Activated gamma-delta T cell (primary cell): ENCODE measurements at regions not wholly inside any gene's neighbourhood (a gene's known extent, or its start where the extent isn't known, plus 50 kb on each side); places are given as distances from the start of the nearest gene placed in this dataset.
"Not testable (repeated sequence)": the region's sequence is repeated elsewhere in the genome, so short reads cannot be mapped to it uniquely, and the experiment has no call there.

Source experiments
- DNase-seq: peaks from one replicate; lab custom pipeline; 2025; lab: John Stamatoyannopoulos, UW

DNA sequence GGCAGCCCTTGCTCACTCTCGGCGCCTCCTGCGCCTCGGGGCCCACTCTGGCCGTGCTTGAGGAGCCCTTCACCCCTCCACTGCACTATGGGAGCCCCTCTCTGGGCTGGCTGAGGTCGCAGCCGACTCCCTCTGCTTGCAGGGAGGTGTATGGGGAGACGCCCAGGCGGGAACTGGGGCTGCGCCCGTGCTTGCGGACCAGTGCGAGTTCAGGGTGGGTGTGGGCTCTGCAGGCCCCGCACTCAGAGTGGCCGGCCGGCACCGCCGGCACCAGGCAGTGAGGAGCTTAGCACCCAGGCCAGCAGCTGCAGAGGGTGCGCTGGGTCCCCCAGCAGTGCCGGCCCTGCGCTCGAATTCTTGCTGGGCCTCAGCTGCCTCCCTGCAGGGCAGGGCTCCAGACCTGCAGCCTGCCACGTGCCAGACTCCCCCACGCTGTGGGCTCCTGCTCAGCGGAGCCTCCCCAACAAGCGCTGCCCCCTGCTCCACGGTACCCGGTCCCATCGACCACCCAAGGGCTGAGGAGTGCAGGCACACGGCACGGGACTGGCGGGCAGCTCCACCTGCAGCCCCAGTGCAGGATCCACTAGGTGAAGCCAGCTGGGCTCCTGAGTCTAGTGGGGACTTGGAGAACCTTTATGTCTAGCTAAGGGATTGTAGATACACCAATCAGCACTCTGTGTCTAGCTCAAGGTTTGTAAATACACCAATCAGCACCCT lies 54.0 kb upstream of the WWC2 start:
- peak; percentile 4 for DNase-seq

DNA sequence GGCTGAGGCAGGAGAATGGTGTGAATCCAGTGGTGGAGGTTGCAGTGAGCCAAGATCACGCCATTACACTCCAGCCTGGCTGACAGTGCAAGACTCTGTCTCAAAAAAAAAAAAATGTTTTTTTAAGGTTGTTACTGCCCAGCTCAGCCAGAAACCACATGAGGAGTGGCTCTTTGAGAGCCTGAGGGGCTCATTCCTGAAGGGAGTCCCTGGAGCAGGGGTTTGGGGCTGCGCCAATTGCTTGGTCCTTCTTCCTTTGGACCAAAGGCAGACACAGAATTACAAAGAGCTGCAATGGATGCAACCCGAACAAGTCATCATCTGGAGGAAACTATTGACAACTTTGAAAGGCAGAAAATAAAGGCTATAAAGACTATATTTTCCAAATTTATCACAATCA lies 60.6 kb upstream of the WWC2 start:
- no peak for DNase-seq

DNA sequence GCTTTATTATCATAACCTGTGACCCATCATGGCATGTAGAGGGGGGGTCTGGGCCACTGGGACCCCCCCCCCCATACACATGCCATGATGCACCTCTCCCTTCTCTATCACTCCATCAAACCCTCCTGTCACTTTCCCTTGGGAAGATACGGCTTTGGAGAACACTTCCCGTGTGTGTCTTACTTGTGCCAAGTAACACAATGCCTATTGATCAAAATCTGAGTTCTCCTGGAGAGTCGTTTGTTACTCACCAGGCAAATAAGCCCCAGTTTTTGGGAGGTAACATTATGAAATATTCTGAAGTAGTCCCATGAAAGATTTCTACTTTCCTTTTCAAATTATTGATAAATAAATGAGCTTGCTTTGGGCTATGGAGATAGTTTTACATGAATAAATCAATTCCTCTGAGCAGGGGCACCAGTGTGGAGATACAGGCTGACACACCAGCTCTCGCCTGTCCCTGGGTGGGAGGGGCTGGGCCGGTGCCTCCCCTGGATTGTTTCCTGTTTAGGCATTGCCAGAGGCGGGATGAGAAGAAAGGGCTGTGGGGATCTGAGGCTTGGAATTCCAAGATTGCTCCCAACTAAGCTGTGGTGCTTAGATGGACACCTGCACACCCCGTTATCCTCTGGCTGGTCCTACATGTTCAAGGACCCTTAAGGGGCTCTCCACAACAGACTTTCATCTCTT lies 63.2 kb upstream of the WWC2 start:
- DNase-seq: no peak

DNA sequence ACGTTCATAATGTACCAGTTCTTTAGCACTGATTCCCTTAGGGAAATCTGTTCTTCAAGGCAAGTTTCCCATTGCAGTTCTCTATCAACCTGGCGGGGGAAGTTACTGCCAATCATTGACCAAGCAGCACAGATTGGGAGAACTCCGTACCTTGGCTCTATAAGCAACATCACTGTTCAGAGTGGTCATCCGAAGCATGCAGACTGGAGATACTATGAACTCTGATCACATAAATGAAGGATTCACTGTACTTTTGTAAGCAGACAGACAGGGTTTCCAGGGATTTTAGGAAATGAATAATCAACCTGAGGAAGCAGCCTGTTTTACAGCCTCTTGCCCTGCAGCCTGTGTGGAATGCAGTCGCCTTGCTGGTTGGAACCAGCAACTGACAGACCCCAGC lies 63.8 kb upstream of the WWC2 start:
- no peak for DNase-seq

DNA sequence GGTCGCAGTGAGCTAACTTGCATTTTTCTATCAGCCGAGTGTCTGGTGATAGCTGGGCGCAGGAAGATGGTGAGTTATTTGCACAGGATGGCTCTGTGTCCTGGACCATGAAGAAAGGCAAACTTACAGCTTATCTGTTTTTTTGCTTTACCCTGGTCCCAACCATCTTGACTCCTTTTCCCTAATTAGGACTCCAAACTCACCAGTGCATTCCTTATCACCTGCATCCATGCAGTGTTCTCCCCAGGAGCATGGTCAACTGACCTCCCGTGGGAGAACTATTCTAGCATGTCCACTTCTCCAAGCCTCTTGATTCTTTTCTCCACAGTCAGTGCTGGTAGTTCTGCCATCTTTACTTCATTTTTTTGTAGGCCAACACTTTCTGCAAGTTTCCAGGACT lies 68.2 kb upstream of the WWC2 start:
- no peak for DNase-seq

DNA sequence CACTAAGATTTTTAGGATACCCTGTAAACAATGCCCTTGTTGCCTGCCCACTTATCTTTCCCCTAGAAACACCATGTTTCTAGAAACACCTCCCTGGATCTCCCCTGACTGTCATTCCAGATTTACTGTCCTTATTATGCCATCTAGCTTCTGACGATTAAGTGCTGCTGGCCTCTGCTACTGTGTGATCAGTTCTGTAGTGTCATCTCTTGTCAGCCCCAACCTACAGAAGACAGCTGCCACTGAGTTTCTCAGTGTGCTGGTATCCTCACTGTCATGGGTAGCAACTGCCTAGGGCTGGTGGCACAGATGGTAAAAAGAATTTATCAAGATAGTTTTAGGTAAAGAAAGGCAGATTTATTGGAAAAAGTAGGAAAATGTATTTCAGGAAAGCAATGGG lies 68.7 kb upstream of the WWC2 start:
- no peak for DNase-seq

DNA sequence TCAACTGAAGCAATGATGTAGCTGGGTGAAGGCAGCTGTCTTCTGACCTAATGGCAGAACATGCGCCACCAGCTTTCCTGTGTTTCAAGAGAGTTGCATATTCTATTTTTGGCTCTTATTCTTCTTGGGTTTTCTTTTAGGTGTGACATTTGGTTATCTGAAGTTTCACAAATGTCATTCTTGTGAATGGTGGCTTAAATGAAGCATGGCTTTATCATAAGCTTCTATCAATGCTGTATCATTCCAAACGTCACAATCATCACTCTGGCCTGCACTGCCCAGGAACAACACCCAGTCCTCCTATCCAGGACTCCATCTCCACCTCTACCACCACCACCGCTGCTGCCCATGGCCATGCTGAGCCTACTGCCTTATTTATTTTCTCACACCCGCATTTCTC lies 69.7 kb upstream of the WWC2 start:
- no peak for DNase-seq

DNA sequence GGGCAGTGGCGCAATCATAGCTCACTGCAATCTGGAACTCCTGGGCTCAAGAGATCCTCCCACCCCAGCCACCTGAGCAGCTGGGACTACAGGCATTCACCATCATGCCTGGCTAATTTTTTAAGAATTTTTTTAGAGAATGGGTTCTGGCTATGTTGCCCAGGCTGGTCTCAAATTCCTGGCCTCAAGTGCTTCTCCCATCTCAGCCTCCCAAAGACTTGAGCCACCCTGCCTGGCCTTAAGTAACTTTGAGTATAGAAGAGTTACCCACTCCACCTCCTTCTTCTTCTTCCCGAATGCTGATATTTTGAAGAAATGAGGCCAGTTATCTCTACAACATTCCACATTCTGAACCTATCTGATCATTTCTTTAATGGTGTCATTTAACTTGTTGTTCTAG lies 72.4 kb upstream of the WWC2 start:
- DNase-seq: no peak

DNA sequence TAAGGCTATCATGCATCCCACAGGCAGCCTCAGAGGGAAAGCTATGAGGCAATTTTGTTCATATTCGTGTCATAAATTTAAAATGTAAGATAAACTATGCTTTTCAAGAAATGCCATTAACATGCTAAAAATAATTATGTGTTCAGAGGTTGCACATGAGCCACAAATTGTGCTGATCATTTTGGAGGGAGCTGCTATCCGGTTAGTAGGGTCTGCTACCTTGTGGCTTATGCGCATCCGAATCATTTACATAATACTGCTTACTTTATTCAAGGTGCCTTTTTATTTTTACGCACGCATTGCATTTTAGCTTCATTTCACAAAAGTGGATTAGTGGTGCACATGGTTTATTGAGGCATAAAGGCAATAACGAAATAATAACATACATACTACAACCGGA lies 76.4 kb upstream of the WWC2 start:
- DNase-seq: no peak

DNA sequence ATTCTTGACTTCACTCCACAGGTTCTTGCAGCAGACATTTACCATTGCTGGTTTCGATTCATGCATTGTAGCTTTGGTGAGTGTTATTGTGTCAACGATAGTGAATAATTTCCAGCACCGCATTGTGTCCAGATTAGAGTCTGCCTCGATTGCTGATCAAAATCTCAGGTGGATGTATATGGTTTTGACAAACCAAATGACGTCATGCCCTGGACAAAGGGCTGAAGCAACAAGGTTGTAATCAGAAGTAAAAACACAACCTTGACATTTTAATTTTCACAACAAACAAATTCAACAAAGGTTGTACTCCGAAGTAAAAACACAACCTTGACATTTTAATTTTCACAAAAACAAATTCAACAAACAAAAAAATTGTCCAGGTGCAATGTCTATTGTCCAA lies 81.1 kb upstream of the WWC2 start:
- DNase-seq: no peak

DNA sequence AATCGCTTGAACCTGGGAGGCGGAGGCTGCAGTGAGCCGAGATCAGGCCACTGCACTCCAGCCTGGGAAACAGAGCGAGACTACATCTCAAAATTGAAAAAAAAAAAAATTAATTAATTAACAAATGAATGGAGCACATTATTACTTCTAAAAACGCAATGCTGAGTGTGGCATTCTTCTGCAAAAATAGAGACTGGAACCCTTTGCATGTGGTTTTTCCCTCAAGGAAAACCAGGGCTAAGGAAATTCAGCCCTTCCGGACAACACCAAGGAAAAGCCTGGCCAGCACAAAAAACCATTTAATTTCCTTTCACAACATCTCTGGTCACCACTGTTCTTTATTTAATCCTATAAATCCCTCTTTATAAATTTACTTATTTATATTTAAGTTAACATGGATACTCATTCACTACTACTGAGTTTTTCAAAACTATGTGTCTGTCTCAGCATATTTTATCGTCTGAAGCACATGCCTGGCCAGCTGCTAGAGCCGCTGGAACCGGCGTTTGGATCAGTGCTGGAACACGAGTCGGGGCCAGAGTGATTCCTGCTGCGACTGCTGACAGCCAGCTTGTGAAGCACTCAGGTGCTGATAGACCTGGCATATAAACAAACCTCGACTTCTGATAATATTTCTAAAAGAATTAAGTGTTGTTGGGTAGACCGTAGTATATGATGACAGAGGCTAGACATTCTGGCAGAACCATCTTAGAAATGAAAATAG lies 84.5 kb upstream of the WWC2 start:
- DNase-seq: no peak

DNA sequence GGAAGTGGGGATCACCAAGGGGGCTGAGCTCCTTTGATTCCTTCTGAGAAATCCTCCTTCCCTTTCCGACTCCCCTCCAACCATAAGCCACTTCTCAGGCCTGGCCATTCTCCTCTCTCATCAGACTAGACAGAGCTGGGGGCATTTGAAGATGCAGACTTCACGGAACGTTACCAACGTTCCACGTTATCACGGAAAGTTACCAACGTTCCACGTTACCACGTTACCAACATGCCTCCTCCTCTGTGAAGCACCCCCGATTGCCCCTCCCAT lies 85.4 kb upstream of the WWC2 start:
- DNase-seq: no peak

DNA sequence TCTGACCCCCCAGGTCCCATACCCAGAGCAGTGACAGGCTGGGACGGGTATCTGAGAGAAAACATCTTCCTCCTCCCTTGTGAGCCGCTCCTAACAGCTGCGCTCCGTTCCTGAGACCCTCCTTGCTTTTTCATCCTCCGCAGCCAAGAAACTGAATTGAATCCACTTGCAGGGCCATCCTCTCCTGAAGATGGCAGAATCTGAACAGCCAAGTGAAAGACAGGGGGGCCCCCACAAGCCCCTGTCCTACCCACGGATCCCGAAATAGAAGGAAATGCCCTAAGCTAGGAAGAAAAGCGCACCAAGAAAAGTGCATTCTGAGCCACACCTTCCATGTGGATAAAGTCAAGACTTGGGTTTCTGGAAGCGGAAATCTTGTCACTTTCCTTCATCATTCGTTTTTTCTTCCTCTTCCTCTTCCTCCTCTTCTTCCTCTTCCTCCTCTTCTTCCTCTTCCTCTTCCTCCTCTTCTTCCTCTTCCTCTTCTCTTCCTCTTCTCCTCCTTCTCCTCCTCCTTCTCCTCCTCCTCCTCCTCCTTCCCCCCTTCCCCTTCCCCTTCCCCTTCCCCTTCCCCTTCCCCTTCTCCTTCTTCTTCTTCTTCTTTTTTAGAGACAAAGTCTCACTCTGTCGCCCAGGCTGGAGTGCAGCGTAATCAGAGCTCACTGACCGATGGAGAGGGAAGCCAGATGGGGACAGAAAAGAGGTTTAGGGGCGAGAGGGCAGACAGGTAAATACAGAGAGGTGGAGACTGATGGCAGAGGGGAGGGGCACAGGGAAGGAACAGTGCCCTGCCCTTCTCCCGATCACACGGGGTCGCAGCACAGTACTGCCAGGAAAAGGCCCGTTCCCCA lies 86.0 kb upstream of the WWC2 start:
- no peak for DNase-seq

DNA sequence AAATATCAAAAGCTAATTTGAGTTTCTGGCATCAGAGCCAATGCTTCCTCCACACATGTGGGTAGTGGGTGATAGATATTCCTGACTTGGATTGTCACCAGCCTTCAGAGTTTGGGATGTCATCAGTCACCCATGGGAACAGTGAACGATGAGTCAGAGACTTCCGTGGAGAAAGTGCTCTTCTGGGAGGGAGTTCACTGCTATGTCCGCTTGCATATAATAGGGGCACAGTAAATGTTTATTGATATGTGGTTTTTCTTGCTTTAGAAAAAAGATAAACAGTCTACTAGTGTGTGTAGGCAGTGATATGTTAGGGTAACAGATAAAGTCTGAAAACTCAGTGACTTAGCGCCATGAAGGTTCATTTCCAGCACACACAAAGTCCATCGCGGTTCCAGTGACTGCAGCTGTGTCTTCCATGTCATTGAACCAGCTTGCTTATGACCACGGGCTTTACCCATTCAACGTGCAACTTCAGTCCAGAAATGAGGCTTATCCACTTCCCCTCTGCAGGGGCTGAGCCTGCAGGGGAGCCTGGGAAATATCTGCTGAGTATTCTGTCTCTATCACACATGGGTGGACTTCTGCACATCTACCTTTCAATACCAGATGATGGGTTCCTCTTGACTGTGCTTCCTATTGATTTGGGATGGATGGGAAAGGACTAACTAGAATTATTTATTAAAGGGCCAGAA lies 87.7 kb upstream of the WWC2 start:
- no peak for DNase-seq

DNA sequence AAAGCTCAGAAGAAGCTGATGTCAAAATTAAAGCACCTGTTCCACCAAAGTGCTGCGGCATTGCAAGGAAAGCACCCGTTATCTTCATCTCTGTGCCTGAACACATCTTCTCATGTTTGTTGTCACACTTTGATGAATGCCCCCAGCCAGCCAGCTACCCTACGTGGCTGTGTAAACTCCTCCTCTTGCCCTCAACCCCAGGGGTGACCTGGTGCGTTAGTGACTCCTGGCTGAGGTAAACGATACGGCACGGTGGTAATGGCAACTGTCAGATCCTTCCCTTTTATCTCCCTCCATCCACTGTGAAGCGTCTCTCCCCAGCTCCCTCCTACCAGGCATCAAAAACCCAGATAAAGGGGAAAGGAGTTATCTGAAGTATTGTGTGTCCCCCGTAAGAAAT lies 90.6 kb upstream of the WWC2 start:
- no peak for DNase-seq

DNA sequence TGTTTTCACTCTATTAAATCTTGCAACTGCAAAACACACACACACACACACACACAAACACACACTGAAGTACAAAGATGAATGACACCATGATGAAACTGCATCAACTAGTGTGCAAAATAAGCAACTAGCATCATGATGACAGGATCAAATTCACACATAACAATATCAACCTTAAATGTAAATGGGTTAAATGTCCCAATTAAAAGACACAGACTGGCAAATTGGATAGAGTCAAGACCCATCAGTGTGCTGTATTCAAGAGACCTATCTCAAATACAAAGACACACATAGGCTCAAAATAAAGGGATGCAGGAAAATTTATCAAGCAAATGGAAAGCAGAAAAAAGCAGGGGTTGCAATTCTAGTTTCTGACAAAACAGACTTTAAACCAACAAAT lies 87.2 kb upstream of the DCTD start:
- not testable (repeated sequence) for DNase-seq

DNA sequence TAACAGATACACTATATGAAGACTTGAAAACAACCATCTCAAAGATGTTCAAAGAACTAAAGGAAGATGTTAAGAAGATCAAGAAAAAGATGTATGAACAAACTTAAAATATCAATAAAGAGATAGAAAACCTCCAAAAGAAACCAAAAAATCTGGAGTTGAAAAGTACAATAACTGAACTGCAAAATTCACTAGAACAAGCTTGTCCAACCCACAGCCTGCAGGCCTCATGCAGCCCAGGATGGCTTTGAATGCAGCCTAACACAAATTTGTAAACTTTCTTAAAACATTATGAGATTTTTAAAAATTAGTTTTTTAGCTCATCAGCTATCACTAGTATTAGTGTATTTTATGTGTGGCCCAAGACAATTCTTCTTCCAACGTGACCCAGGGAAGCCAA lies 77.0 kb upstream of the DCTD start:
- DNase-seq: no peak

DNA sequence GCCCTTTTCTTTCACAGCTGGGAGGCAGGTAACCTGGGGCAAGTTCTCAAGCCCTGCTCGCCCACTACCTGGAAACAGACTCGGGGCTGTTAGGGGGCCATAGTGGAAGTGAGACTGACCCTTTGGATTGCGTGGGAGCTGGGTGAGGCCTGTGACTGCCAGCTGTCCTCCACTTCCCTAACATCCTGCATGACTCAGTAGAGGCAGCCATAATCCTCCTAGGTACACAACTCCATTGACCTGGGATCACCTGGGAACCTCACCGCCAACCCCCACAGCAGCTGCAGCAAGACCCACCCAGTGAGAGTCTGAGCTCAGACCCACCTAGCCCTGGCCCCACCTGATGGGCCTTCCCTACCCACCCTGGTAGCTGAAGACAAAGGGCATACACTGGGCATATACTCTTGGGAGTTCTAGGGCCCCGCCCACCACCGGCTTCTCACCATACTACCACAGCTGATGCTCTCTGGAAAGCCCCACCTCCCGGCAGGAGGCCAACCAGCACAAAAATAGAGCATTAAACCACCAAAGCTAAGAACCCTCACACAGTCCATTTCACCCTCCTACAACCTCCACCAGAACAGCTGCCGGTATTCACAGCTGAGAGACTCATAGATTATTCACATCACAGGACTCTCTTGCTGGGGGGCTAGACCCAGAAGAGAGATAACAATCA lies 61.1 kb upstream of the DCTD start:
- DNase-seq: no peak

DNA sequence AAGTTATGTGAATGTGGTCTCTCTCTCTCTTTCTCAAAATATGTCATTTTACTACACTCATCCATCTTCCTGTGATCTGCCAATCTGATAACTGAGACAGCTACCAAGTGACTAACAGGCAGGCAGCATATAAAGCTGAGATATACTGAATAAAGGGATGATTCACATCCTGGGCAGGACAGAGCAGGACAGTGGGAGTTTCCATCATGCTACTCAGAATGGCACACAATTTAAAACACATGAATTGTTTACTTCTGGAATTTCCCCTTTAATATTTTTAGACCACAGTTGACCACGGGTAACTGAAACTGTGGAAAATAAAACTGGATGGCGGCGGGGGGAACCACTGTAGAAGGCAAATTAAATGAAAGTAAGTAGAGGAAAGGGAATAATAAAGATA lies 58.6 kb upstream of the DCTD start:
- DNase-seq: no peak

DNA sequence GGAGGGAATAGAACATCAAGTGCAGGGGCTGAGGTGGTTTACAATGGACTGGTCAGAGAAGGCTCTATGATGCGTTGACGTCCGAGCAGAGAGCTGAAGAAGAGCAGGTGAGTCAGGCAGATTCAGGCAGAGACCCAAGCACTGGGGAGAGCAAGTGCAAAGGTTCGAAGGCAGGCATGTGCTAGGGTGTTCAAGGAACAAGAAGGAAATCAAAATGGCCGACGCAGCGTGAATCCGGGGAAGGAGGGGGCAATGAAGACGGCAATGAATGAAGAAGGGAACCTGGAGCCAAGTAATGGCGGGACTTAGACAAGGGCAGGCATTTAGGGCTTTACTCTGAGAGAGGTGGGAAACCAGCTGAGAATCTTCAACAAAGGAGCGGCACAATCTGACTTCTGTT lies 56.8 kb upstream of the DCTD start:
- no peak for DNase-seq

DNA sequence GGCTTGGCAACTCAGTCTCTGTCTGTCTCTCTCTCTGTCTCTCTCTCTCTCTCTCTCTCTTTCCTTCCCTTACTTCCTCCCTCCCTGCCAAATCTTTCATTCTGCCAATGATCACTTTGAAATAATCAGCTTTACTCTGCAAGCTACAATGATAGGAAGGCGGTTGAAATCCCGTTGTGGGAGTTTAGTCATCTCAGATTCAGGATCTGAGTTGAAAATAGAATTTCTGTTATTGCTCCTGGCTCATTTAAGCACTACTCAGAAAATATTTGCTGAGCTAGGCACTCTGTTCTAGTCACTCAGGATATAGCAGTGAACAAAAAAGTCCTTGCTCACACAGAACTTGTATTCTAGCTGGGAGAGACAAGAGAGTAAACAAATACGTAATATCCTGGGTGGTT lies 56.3 kb upstream of the DCTD start:
- no peak for DNase-seq
